ENCODE measurements at regions not wholly inside any gene's neighbourhood (a gene's known extent, or its start where the extent isn't known, plus 50 kb on each side); places are given as distances from the start of the nearest gene placed in this dataset.

DNA sequence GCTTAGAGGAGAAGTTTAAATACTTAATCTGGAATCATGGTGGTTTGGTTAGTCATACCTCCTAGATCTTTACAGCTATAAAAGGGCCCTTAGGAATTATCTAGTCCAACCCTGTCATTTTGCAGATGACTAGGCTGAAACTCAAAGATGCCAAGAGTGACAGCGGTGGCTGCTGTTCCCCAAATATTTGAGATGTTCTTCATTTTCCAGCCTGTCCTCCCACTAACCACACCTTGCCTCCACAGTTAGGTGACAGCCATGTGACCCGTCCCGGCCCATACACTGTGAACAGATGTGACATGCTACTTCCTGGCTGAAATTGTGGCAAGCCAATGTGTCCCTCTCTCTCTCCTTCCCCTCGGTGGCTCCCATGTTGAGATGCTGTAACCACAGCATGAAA lies 225.5 kb upstream of the IPO5 start:
- DNase-seq (ENCODE audit: low spot score) = no peak
- Mint-ChIP-seq H3K36me3 (no peaks in the 10 kb centered on the region), H3K4me3 (no peak overlapping the region), H3K27ac (no peak overlapping the region), H3K27me3 (peaks cover 0 to 9% of the 10 kb centered on the region in 2 donors), H3K4me1 (ENCODE audit: low read depth in 2 of 2) (no peaks in the 10 kb centered on the region), H3K9me3 (peaks cover 13% of the 10 kb centered on the region)
- no peak for ATAC-seq

DNA sequence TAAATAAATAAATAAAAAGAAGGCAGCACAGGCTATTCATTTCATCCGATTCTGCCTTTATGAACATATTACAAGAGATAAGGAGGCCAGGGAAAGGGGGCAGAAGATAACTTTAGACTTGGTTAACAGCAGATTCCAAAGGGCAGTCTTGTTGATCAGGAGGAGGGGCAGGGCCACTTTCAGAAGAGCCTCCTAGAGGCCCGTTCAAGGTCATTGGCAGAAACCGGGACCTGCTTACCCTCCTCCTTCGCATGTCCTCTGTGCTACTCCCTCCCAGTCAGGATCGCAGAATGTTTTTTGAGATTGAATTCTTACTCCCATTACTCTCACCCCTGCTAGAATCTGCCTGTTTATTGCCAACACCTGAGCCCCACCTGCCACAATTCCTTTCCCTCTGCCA lies 217.0 kb upstream of the IPO5 start:
- peaks cover 9% of the 10 kb centered on the region for H3K9me3 Mint-ChIP-seq
- no peak overlapping the region for H3K4me3 Mint-ChIP-seq
- no peaks in the 10 kb centered on the region for H3K36me3 Mint-ChIP-seq
- peaks cover 0 to 6% of the 10 kb centered on the region in 2 donors for H3K27me3 Mint-ChIP-seq
- DNase-seq (ENCODE audit: low spot score) (no peak), ATAC-seq (no peak)
- H3K4me1 Mint-ChIP-seq (ENCODE audit: low read depth in 2 of 2) = no peaks in the 10 kb centered on the region
- no peak overlapping the region for H3K27ac Mint-ChIP-seq

DNA sequence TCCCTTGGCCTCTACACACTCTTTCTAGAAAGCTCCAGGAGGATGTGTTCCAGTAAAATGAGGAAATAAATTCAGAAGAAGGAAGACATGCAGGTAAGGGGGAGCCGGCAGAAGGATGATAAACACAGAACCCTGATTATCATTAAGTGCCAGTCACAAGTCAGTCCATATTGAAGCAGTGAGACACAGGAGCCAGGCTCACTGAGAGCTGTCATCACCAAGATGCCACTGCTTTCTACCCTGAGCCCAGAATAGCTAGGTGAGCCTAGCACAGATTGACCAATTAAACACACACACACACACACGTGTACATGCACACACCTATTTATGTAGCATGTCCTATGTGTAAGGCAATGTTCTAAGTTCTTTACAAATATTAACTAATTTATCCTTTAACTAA lies 211.4 kb upstream of the IPO5 start:
- H3K27me3 Mint-ChIP-seq = peaks cover 0 to 6% of the 10 kb centered on the region in 2 donors

DNA sequence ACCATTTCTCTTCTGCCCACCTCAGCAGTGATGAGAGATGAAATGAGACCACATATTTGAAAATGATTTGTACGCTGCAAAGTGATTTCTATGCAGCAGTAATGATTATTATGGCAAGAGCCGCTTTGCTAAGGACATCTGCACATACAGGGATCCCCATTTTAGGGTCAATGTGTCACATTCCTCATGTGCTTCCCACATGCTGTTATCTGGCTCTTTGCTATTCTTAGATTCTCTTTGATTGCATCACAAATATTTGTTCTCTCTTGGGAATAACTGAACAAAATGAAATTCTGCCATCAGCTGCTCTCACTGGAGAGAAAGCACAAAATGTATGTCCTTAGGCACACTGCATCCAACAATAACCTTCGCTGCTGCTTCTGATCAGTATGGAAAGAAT lies 209.5 kb upstream of the IPO5 start:
- no peak for ATAC-seq
- H3K4me1 Mint-ChIP-seq (ENCODE audit: low read depth in 2 of 2) = no peaks in the 10 kb centered on the region
- no peaks in the 10 kb centered on the region for H3K36me3 Mint-ChIP-seq
- DNase-seq (ENCODE audit: low spot score) = no peak
- no peak overlapping the region for H3K27ac Mint-ChIP-seq
- no peak overlapping the region for H3K4me3 Mint-ChIP-seq
- H3K27me3 Mint-ChIP-seq = peaks cover 0 to 6% of the 10 kb centered on the region in 2 donors
- peaks cover 3% of the 10 kb centered on the region for H3K9me3 Mint-ChIP-seq

More for the DNA sequence above, 211.4 kb upstream of the IPO5 start:
- Mint-ChIP-seq H3K27ac (no peak overlapping the region), H3K4me3 (no peak overlapping the region), H3K9me3 (peaks cover 3% of the 10 kb centered on the region), H3K4me1 (ENCODE audit: low read depth in 2 of 2) (no peaks in the 10 kb centered on the region), H3K36me3 (no peaks in the 10 kb centered on the region)
- no peak for ATAC-seq
- DNase-seq (ENCODE audit: low spot score) = no peak

- Mint-ChIP-seq H3K36me3 (no peaks in the 10 kb centered on the region), H3K27ac (no peak overlapping the region), H3K4me3 (no peak overlapping the region), H3K27me3 (no peaks in the 10 kb centered on the region), H3K9me3 (no peaks in the 10 kb centered on the region), H3K4me1 (ENCODE audit: low read depth in 2 of 2) (no peaks in the 10 kb centered on the region)
- no peak for ATAC-seq
- DNase-seq (ENCODE audit: low spot score) = no peak
These were observed 206.8 kb upstream of the IPO5 start for GRCh38 chr13:97746649-97747048.

DNA sequence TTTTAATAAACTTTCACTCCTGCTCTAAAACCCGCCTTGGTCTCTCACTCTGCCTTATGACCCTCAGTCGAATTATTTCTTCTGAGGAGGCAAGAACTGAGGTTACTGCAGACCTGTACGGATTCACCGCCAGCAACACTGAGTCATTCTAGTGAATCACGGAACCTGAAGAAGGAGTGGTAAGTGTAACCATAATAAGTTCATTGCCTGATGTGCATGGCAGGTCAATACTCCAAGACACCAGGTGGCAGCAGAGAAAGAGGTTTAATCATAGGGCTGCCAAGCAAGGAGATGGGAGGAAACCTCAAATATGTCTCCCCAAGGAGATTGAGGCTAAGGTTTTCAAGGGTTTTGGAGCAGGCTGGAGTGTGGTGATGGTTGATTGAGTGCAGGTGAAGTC lies 204.3 kb upstream of the IPO5 start:
- no peaks in the 10 kb centered on the region for H3K36me3 Mint-ChIP-seq
- H3K4me3 Mint-ChIP-seq = no peak overlapping the region
- DNase-seq (ENCODE audit: low spot score) (no peak), ATAC-seq (no peak)
- H3K4me1 Mint-ChIP-seq (ENCODE audit: low read depth in 2 of 2) = no peaks in the 10 kb centered on the region
- H3K9me3 Mint-ChIP-seq = no peaks in the 10 kb centered on the region
- H3K27ac Mint-ChIP-seq = no peak overlapping the region
- no peaks in the 10 kb centered on the region for H3K27me3 Mint-ChIP-seq

- H3K4me1 Mint-ChIP-seq (ENCODE audit: low read depth in 2 of 2) = no peaks in the 10 kb centered on the region
- no peak for ATAC-seq
- no peak overlapping the region for H3K4me3 Mint-ChIP-seq
- no peak overlapping the region for H3K27ac Mint-ChIP-seq
- H3K9me3 Mint-ChIP-seq = peaks cover 4% of the 10 kb centered on the region
- no peaks in the 10 kb centered on the region for H3K36me3 Mint-ChIP-seq
- peaks cover 0 to 2% of the 10 kb centered on the region in 2 donors for H3K27me3 Mint-ChIP-seq
- no peak for DNase-seq (ENCODE audit: low spot score)
These were observed 202.0 kb upstream of the IPO5 start for GRCh38 chr13:97751477-97751876.

DNA sequence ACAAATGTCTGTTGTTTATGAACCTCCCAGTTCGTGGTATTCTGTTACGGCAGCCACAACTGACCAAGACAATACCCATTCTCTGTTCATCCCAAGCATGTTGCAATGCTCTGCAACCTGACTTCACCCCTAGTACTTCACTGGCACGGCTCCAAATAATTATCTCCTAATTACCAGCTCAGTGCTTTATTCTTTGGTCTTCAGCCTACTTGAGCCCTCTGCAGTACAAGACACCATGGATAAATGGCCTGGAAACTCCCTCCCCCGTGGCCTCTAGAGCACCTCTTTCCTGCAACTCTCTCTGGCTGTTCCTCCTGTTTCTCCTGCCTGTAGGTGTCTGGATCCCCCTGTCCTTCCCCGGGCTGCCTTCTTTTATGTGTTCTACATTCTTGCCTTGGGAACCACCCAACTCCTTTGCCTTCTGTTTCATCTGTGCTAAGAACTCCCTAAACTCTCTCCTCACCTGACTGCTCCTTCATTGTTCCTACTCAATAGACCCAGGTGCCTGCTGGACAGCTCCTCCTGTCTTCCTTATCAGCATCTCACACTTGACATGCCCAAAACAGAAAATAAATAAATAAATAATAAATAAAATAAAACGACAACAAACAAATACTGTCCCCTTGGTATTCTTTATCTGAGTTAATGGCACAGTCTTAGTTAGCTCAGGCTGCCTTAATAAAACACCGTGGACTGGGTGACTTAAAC lies 200.4 kb upstream of the IPO5 start:
- no peak for ATAC-seq
- peaks cover 5% of the 10 kb centered on the region for H3K9me3 Mint-ChIP-seq

GRCh38 chr13:97753942-97754670 lies 199.4 kb upstream of the IPO5 start:
- no peaks in the 10 kb centered on the region for H3K36me3 Mint-ChIP-seq
- peaks cover 5% of the 10 kb centered on the region for H3K9me3 Mint-ChIP-seq
- no peak overlapping the region for H3K27ac Mint-ChIP-seq
- no peak for ATAC-seq
- H3K4me3 Mint-ChIP-seq = no peak overlapping the region
- no peak for DNase-seq (ENCODE audit: low spot score)
- H3K27me3 Mint-ChIP-seq = peaks cover 0 to 7% of the 10 kb centered on the region in 2 donors
- H3K4me1 Mint-ChIP-seq (ENCODE audit: low read depth in 2 of 2) = no peaks in the 10 kb centered on the region

More for the DNA sequence above, 200.4 kb upstream of the IPO5 start:
- DNase-seq (ENCODE audit: low spot score) = no peak
- H3K36me3 Mint-ChIP-seq = no peaks in the 10 kb centered on the region
- H3K27ac Mint-ChIP-seq = no peak overlapping the region
- H3K27me3 Mint-ChIP-seq = peaks cover 0 to 7% of the 10 kb centered on the region in 2 donors
- H3K4me1 Mint-ChIP-seq (ENCODE audit: low read depth in 2 of 2) = no peaks in the 10 kb centered on the region
- no peak overlapping the region for H3K4me3 Mint-ChIP-seq

DNA sequence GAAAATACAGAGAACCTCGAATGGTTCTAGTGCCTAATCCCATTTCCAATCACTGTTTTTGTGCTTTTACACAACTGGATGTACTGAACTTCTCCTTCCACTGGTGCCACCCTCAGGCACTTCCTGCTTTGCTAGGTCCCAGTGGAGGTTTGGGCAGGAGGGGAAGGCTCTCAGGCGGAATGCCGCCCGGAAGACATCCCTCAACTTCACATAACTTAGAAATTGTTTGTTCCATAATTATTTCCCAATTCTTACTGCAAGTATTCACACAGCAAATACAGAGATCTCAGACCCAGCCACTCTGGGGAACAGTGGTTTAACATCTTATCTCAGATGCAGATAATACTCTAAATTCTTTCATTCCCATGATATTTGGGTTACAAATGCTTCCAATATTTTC lies 195.7 kb upstream of the IPO5 start:
- no peak for ATAC-seq
- no peak for DNase-seq (ENCODE audit: low spot score)
- no peaks in the 10 kb centered on the region for H3K4me1 Mint-ChIP-seq (ENCODE audit: low read depth in 2 of 2)
- no peaks in the 10 kb centered on the region for H3K36me3 Mint-ChIP-seq
- no peak overlapping the region for H3K4me3 Mint-ChIP-seq
- H3K27me3 Mint-ChIP-seq = peaks cover 0 to 7% of the 10 kb centered on the region in 2 donors
- H3K27ac Mint-ChIP-seq = no peak overlapping the region
- peaks cover 8% of the 10 kb centered on the region for H3K9me3 Mint-ChIP-seq

GRCh38 chr13:97758317-97758716 lies 195.2 kb upstream of the IPO5 start:
- peaks cover 8% of the 10 kb centered on the region for H3K9me3 Mint-ChIP-seq
- no peak overlapping the region for H3K4me3 Mint-ChIP-seq

GRCh38 chr13:97761796-97762540 lies 191.5 kb upstream of the IPO5 start:
- Mint-ChIP-seq H3K27ac (no peak overlapping the region), H3K4me3 (no peak overlapping the region), H3K4me1 (ENCODE audit: low read depth in 2 of 2) (no peaks in the 10 kb centered on the region), H3K36me3 (no peaks in the 10 kb centered on the region), H3K27me3 (peaks cover 0 to 6% of the 10 kb centered on the region in 2 donors), H3K9me3 (peaks cover 7% of the 10 kb centered on the region)
- no peak for ATAC-seq
- no peak for DNase-seq (ENCODE audit: low spot score)

More at GRCh38 chr13:97758317-97758716, 195.2 kb upstream of the IPO5 start:
- DNase-seq (ENCODE audit: low spot score) = no peak
- ATAC-seq = no peak
- H3K36me3 Mint-ChIP-seq = no peaks in the 10 kb centered on the region
- H3K27ac Mint-ChIP-seq = no peak overlapping the region
- no peaks in the 10 kb centered on the region for H3K4me1 Mint-ChIP-seq (ENCODE audit: low read depth in 2 of 2)
- H3K27me3 Mint-ChIP-seq = peaks cover 0 to 7% of the 10 kb centered on the region in 2 donors

DNA sequence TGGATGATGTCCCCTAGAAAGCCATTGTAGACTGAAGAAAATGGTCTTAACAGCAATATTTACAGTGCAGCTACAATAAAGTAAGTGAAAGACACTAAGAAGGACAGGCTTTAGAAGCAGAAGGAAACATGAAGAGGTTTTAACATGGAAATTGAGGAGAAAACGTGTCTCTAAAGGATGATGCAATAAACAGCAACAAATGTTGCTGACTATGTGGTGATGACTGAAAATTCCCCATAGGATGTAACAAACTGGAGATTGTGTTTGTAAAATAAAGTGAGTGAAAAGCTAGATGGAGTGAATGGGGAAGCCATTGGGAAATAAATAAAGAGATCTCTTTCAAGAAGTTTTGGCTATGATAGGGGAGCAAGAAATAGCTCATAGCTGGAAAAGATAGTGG lies 186.7 kb upstream of the IPO5 start:
- no peak overlapping the region for H3K27ac Mint-ChIP-seq
- no peak for DNase-seq (ENCODE audit: low spot score)

GRCh38 chr13:97768134-97768533 lies 185.3 kb upstream of the IPO5 start:
- peaks cover 6% of the 10 kb centered on the region for H3K9me3 Mint-ChIP-seq
- ATAC-seq = no peak

More for the DNA sequence above, 186.7 kb upstream of the IPO5 start:
- Mint-ChIP-seq H3K4me1 (ENCODE audit: low read depth in 2 of 2) (no peaks in the 10 kb centered on the region), H3K4me3 (no peak overlapping the region), H3K27me3 (peaks cover 0 to 7% of the 10 kb centered on the region in 2 donors), H3K9me3 (peaks cover 6% of the 10 kb centered on the region), H3K36me3 (no peaks in the 10 kb centered on the region)
- no peak for ATAC-seq

More at GRCh38 chr13:97768134-97768533, 185.3 kb upstream of the IPO5 start:
- H3K4me1 Mint-ChIP-seq (ENCODE audit: low read depth in 2 of 2) = no peaks in the 10 kb centered on the region
- H3K36me3 Mint-ChIP-seq = no peaks in the 10 kb centered on the region
- H3K27ac Mint-ChIP-seq = no peak overlapping the region
- peaks cover 0 to 7% of the 10 kb centered on the region in 2 donors for H3K27me3 Mint-ChIP-seq
- no peak overlapping the region for H3K4me3 Mint-ChIP-seq
- DNase-seq (ENCODE audit: low spot score) = no peak
